Body of pancreas (tissue), 4 donors: ENCODE measurements at regions not wholly inside any gene's neighbourhood (a gene's known extent, or its start where the extent isn't known, plus 50 kb on each side); places are given as distances from the start of the nearest gene placed in this dataset.

Source experiments
- ATAC-seq: fragments of 150-250 bp; one replicate; pipeline ENCODE4 v1.9.1; 2016
- DNase-seq, 4 donors: peaks; one replicate each; pipeline ENCODE4 v3.0.0-alpha.2; 2019
- H3K27ac ChIP-seq, 4 donors: fragments of 200-600 bp; sonication (generic); 1 replicate in 3 of 4; 2 replicates in 1 of 4; pipeline versions ENCODE4 v1.5.1 to v1.6.1; 2016 to 2019; ENCODE audit warnings: mild to moderate bottlenecking in 1 of 4, mixed read lengths in 1 of 4, moderate library complexity in 1 of 4
- H3K27me3 ChIP-seq, 2 donors: fragments of 200-600 bp; sonication (generic); one replicate each; pipeline ENCODE4 v1.6.0; 2016; ENCODE audit warnings: mild to moderate bottlenecking in 1 of 2
- H3K36me3 ChIP-seq, 2 donors: fragments of 200-600 bp; sonication (generic); replicated peaks in 1 of 2; 2 replicates each; pipeline ENCODE4 v1.5.1; 2016; ENCODE audit warnings: low read depth in 2 of 2; ENCODE audit not compliant: insufficient read depth in 1 of 2
- H3K4me1 ChIP-seq: fragments of 200-600 bp; sonication (generic); one replicate; pipeline ENCODE4 v1.6.0; 2016
- H3K4me3 ChIP-seq, 2 donors: fragments of 200-600 bp; sonication (generic); 1 replicate in 1 of 2; 2 replicates in 1 of 2; pipeline ENCODE4 v1.5.1; 2016 to 2019
- H3K9me3 ChIP-seq, 3 donors: fragments of 200-600 bp; sonication (generic); 1 replicate in 2 of 3; 2 replicates in 1 of 3; pipeline ENCODE4 v1.5.1; 2016
- POLR2A ChIP-seq, 3 donors: fragments of 450-650 bp; IDR thresholded peaks; one replicate each; pipeline ENCODE4 v1.6.1; 2016; ENCODE audit warnings: antibody characterized with exemption in 3 of 3, mild to moderate bottlenecking in 2 of 3
- WGBS, 2 donors: methylation state at CpG; one replicate each; pipeline ENCODE4 v1.1.5; 2017; 5-methylcytosine and 5-hydroxymethylcytosine counted together
- intact Hi-C: fragments of 100-400 bp; cut with DNase I; formaldehyde crosslinking; loops from one replicate; pipeline ENCODE4 v1.15.1; 2023
- TF ChIP-seq, protein P1 (sequence below), 7 experiments: fragments of 450-650 bp in 4 of 7; fragments of 200-600 bp in 3 of 7; sonication (generic) in 3 of 7; IDR thresholded peaks; one replicate each; pipeline ENCODE4 v1.5.1; 2016 to 2019; ENCODE audit warnings: antibody characterized with exemption in 7 of 7

DNA sequence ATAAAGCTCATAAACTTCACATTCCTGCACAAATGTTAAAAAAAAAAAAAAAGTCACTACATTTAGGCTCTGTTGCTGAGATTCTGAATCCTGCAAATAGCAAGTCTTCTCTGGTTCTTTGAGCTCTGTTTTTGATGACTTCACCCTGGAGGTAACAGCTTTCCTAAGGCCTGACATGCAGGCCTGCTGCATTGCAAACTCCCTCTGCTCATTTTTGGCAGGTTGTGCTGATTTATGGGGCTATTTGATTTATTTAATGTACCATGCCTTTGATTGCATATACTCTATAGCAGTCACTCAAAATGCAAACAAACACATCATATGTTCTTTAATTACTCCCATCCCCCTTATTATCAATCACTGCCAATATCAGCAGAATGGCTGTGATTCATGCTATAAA is 416.1 kb upstream of the IZUMO3 start:
- DNase-seq (no peak), ATAC-seq (no peak)
- no peaks in the 10 kb centered on the region for H3K4me1 ChIP-seq
- no peak overlapping the region for H3K4me3 ChIP-seq
- no peak for TF ChIP-seq POLR2A (IDR thresholded peaks at IDR 0.05)
- TF ChIP-seq, protein P1, sequence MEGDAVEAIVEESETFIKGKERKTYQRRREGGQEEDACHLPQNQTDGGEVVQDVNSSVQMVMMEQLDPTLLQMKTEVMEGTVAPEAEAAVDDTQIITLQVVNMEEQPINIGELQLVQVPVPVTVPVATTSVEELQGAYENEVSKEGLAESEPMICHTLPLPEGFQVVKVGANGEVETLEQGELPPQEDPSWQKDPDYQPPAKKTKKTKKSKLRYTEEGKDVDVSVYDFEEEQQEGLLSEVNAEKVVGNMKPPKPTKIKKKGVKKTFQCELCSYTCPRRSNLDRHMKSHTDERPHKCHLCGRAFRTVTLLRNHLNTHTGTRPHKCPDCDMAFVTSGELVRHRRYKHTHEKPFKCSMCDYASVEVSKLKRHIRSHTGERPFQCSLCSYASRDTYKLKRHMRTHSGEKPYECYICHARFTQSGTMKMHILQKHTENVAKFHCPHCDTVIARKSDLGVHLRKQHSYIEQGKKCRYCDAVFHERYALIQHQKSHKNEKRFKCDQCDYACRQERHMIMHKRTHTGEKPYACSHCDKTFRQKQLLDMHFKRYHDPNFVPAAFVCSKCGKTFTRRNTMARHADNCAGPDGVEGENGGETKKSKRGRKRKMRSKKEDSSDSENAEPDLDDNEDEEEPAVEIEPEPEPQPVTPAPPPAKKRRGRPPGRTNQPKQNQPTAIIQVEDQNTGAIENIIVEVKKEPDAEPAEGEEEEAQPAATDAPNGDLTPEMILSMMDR (IDR thresholded peaks at IDR 0.05): no peak
- H3K27me3 ChIP-seq: no peaks in the 10 kb centered on the region
- H3K27ac ChIP-seq: no peak overlapping the region
- H3K9me3 ChIP-seq: no peaks in the 10 kb centered on the region
- H3K36me3 ChIP-seq: no peaks in the 10 kb centered on the region
- intact Hi-C loops: no loop called here

DNA sequence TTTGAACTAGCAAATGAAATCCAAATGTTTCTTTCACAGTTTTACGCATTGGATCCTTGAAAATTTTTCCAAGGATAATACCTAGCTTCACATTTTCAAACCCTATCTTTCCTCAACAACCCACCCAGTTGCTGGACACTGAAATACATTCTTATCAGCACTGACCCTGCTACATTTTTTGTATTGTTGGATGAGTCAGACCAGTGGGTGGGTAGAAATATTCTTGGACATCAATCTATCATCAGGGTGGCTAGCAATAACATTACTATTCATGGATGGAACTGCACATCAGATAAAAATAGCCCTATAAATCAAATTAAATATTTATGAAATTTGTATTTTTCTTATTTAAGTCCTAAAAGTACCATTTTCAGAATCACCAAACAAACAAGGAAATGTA is 407.4 kb upstream of the IZUMO3 start:
- Histone ChIP-seq H3K9me3 (no peaks in the 10 kb centered on the region), H3K27me3 (no peaks in the 10 kb centered on the region), H3K27ac (no peak overlapping the region), H3K36me3 (no peaks in the 10 kb centered on the region), H3K4me3 (no peak overlapping the region), H3K4me1 (no peaks in the 10 kb centered on the region)
- 80 to 86% methylated on average over 1 of the region's 1 CpG for WGBS, 2 donors
- no peak for DNase-seq
- TF ChIP-seq, protein P1 (IDR thresholded peaks at IDR 0.05): no peak
- no peak for TF ChIP-seq POLR2A (IDR thresholded peaks at IDR 0.05)
- intact Hi-C loops: no loop called here
- ATAC-seq: no peak

GRCh38 chr9:24939109-24939850 is 393.6 kb upstream of the IZUMO3 start:
- intact Hi-C loops: no loop called here
- ATAC-seq (no peak), DNase-seq (no peak)
- Histone ChIP-seq H3K27ac (no peak overlapping the region), H3K4me3 (no peak overlapping the region), H3K9me3 (no peaks in the 10 kb centered on the region), H3K27me3 (no peaks in the 10 kb centered on the region), H3K4me1 (no peaks in the 10 kb centered on the region), H3K36me3 (no peaks in the 10 kb centered on the region)
- 45 to 53% methylated on average over 5 of the region's 5 CpGs for WGBS, 2 donors
- no peak for TF ChIP-seq POLR2A (IDR thresholded peaks at IDR 0.05)
- TF ChIP-seq, protein P1 (IDR thresholded peaks at IDR 0.05): no peak

GRCh38 chr9:24936117-24936516 is 390.4 kb upstream of the IZUMO3 start:
- intact Hi-C loops: no loop called here
- Histone ChIP-seq H3K4me3 (no peak overlapping the region), H3K36me3 (no peaks in the 10 kb centered on the region), H3K27ac (no peak overlapping the region), H3K4me1 (no peaks in the 10 kb centered on the region), H3K9me3 (no peaks in the 10 kb centered on the region), H3K27me3 (no peaks in the 10 kb centered on the region)
- DNase-seq (no peak), ATAC-seq (no peak)
- 51 to 59% methylated on average over 3 of the region's 3 CpGs for WGBS, 2 donors
- TF ChIP-seq, protein P1 (IDR thresholded peaks at IDR 0.05): no peak
- no peak for TF ChIP-seq POLR2A (IDR thresholded peaks at IDR 0.05)

GRCh38 chr9:24932785-24933184 is 387.1 kb upstream of the IZUMO3 start:
- ATAC-seq (no peak), DNase-seq (no peak)
- 42 to 55% methylated on average over 2 of the region's 2 CpGs for WGBS, 2 donors
- H3K4me1 ChIP-seq: no peaks in the 10 kb centered on the region
- intact Hi-C loops: no loop called here
- no peaks in the 10 kb centered on the region for H3K27me3 ChIP-seq
- H3K27ac ChIP-seq: no peak overlapping the region
- no peaks in the 10 kb centered on the region for H3K36me3 ChIP-seq
- H3K9me3 ChIP-seq: no peaks in the 10 kb centered on the region
- TF ChIP-seq POLR2A (IDR thresholded peaks at IDR 0.05): no peak
- TF ChIP-seq, protein P1 (IDR thresholded peaks at IDR 0.05): no peak
- no peak overlapping the region for H3K4me3 ChIP-seq
